ENCODE measurements at regions not wholly inside any gene's neighbourhood (a gene's known extent, or its start where the extent isn't known, plus 50 kb on each side); places are given as distances from the start of the nearest gene placed in this dataset.
A peak's percentile ranks its signal among the peaks of the same experiment; 100 is the strongest.

DNA sequence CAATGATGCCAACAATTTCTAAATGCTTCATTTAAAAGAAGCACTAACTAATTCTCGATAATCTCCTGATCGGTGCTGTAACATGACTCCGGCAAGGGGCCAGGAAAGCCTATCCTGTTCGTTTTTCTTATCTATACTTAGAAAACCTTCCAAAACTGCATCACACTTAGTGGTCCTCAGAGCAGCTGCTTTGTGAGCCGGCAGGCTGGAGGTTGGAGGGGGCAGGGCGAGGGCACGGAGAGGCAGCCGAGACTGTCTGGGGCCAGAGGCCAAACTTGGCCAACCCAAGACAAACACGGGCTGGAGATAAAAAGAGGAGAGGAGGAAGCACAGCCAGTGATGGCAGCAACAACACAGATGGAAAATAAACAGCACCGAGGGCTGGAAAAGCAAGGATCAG is 455.7 kb downstream of the BCOR start:
- DNase-seq (ENCODE audit: low spot score) (peak; percentile 72), ATAC-seq (peak; percentile 99)

GRCh38 chrX:39643550-39643949 is 454.2 kb downstream of the BCOR start:
- DNase-seq (ENCODE audit: low spot score) (no peak), ATAC-seq (no peak)

DNA sequence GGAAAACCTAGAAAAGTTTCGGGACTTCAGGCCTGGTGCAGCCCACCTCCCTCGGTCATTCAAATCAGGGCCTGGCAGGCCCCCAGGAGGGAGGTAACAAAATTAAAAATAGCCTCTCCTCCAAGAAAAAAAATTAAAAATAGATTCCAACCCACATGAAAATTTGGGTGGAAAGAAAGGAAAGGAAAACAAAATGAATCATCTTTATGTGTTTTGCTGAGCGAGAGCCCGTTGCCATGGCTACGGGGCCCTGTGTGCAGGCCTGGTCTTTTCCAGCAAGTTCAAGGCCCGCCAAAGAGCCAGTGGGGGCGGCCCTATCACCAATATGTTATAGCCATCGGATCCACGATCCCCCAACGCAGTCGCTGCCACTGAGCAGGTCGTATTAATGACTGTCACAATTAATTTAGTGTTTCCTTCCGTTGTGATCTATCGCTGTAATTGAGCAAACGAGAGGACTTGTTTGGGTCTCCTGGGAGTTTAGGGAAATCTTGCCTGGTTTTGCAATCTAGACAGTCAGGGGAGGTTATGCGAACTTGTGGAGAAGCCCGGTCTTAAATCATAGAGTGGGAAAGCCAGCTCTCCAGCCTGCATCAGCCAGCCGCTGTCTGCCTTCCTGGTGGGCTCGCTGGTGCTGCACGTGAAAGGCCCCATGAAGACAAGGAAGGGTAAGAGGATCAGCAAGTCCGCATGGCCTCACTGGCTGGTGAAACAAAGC is 452.4 kb downstream of the BCOR start:
- DNase-seq (ENCODE audit: low spot score): no peak
- no peak for ATAC-seq

- ATAC-seq: no peak
- no peak for DNase-seq (ENCODE audit: low spot score)
Observed at GRCh38 chrX:39648548-39649254, 449.1 kb downstream of the BCOR start.

DNA sequence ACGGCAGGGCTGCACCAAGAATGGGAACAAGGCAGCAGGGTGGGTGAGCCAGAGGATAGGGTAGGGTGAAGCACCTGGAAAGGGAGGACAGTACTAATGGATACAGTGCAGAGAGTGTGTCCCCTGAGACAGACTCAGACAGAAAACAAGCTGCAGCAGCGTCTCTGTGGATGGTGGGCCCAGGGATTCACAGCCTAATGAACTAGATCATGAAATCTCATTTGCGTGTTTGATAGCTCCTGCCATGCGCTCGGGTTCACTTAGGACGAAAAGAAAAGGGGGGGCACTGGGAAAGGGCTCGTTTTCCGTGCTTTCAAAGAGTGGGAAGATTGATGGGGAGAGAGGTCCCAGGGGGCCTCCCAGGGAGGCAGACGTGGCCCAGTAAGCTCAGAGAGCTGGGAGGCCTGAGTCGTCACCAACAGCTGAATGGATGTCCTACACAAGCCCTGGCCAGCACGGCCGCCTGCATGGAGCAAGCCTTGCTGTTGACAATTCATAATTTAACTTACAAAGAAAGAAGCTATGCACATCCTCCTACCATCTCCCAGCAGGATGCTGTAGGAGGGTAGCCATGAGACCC is 446.9 kb downstream of the BCOR start:
- DNase-seq (ENCODE audit: low spot score) (no peak), ATAC-seq (no peak)

DNA sequence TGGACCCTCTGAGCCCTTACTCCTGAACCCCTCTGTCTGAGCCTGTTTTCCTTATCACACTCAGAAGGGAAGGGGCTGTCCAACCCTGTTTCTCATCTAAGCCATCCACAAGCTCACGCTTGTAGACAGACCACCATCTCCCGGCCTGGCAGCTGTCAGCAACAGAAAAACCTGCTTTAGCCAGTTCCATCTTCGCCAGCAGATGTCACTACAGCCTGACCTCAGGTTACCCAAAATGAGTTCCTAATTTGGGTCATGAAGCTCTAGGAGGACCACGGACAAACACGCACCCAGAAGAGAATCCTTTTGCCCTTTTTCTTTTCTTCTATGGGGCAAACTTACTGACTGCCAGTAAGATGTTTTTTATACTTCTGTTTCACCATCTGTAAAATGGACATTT is 445.4 kb downstream of the BCOR start:
- DNase-seq (ENCODE audit: low spot score) (peak; percentile 44), ATAC-seq (peak; percentile 72)

DNA sequence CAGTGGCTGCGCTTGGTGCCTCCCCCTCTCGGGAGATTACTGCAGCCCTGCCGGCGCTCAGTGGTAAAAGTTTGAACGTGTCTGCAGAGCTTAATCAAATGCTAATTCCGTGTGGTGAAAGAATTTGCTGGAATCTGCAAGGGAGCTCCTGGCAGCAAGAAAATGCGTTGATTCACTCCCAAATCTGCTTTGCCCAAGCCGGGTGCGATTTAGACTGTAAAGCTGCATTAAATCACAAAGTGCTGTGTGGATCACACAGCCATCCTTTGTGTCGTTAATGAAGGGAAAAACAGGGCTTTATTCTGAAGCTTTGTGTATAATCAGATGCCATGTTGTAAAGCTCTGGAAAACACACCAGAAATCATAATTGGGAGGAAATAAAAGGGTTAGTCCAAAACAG is 444.1 kb downstream of the BCOR start:
- ATAC-seq: no peak
- no peak for DNase-seq (ENCODE audit: low spot score)

- DNase-seq (ENCODE audit: low spot score): no peak
- ATAC-seq: no peak
Observed at GRCh38 chrX:39654183-39654925, 443.4 kb downstream of the BCOR start.

GRCh38 chrX:39654952-39655351 is 442.8 kb downstream of the BCOR start:
- no peak for ATAC-seq

GRCh38 chrX:39661116-39661907 is 436.4 kb downstream of the BCOR start:
- no peak for DNase-seq (ENCODE audit: low spot score)

More at GRCh38 chrX:39654952-39655351, 442.8 kb downstream of the BCOR start:
- DNase-seq (ENCODE audit: low spot score): no peak

GRCh38 chrX:39665830-39666518 is 431.8 kb downstream of the BCOR start:
- DNase-seq (ENCODE audit: low spot score) (no peak), ATAC-seq (no peak)

More at GRCh38 chrX:39661116-39661907, 436.4 kb downstream of the BCOR start:
- no peak for ATAC-seq

DNA sequence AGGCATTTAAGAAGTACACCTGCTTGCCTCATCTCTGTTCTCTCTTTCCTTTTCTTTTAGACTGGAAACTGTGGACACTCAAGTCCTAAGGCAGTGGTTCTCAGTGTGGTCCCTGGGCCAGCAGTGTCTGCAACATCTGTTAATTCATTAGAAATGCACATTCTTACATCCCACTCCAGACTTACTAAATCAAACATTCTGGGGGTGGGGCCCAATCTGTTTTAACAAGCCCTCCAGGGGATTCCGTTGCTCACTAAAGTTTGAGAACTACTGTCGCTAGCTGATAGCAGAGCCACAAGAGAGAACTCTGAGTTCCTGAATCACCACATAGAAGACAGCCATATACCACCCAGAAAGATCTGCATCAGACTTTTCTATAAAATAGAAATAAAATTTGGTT is 430.6 kb downstream of the BCOR start:
- DNase-seq (ENCODE audit: low spot score) (no peak), ATAC-seq (no peak)

DNA sequence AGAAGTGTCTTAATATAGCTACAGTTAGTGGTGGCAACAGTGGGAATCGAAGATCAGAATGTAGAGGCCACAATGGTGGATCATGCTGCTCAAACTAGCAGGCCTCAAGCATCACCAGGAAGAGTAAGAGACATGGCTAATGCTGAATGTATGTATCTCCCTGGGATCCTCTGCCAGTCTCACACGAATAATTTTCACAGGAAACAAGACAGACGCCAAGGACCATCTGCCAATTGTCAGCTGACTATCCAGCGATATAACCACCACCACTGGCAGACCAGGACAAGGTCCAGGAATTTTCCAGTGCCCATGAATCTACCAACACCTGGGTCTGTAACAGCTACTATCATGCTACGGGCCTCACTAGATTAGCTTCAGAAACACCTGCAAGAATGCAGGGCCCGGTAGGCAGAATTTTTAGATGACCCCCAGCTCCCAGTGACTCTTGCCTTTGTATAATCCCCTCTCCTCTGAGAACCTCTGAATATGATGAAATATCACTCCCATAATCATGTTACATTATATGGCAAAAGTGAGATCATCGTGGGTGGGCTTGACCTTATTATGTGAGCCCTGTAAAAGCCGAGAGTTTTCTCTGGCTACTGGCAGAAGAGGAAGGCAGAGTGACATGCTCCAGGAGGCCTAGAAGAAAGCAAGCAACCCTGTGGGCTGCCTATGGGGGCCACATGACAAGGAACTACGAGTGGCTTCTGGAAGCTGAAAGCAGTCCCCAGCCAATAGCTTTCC is 429.8 kb downstream of the BCOR start:
- DNase-seq (ENCODE audit: low spot score): no peak
- no peak for ATAC-seq

DNA sequence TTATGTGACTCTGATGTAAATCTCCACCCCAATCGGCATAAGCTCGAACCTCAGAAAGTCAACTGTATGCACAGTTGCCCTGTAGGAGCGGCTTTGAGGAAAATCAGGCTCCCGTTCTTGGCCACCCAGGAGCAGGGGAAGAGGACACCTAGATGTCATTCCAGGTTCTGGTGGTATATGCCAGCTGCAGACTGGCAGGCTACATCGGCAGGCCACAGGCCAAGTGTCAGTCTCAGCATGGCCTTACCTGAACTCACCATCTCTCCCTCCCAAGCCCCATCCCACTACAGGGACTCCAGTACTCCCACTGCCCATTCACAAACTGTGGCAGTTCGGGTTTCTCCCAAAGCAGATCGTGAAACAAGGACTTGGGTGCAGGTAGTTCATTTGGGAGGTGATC is 428.1 kb downstream of the BCOR start:
- ATAC-seq (no peak), DNase-seq (ENCODE audit: low spot score) (no peak)

- no peak for ATAC-seq
- no peak for DNase-seq (ENCODE audit: low spot score)
Observed at GRCh38 chrX:39670281-39670680, 427.5 kb downstream of the BCOR start.

- no peak for ATAC-seq
- no peak for DNase-seq (ENCODE audit: low spot score)
Observed at GRCh38 chrX:39672405-39672804, 425.4 kb downstream of the BCOR start.

DNA sequence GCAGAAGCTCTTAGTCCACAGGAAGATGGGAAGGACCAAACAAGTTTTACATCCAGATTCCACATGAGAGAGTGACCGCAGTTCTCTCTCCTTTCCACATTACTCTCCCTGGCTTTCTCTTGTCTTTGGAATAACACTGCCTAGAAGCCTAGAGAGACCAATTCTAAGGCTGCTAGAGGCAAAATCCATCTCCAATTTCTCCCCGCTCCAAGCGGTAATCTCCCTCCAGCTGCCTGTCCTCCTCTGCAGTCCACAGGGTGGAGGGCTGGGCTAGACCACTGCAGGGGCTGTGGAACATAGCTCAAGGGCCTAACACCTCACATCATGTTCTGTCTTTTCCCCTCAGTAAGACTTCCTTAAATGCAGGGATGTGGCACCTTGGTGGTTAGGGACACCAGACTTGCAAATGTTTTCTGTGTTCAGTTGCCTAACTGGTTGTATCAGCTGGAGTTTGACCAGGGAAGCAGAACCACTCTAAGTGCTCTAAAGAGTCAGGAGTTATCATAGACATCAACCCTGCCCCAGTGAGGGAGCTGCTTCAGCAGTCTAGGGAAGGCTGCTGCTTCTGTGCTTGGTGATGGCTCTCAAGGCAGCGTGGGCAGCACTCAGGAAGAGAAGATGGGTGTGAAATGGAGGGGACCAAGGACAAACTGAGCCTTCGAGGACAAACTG is 423.1 kb downstream of the BCOR start:
- ATAC-seq (no peak), DNase-seq (ENCODE audit: low spot score) (no peak)

GRCh38 chrX:39675162-39675553 is 422.6 kb downstream of the BCOR start:
- DNase-seq (ENCODE audit: low spot score): no peak
- no peak for ATAC-seq

GRCh38 chrX:39675619-39676018 is 422.1 kb downstream of the BCOR start:
- DNase-seq (ENCODE audit: low spot score): no peak

More at GRCh38 chrX:39675619-39676018, 422.1 kb downstream of the BCOR start:
- ATAC-seq: no peak
